BLaER1 treated with 17β-estradiol and CSF1 and Interleukin-3, amounts not matched to agents 10 nM and 100 nM (cell line): ENCODE measurements at regions not wholly inside any gene's neighbourhood (a gene's known extent, or its start where the extent isn't known, plus 50 kb on each side); places are given as distances from the start of the nearest gene placed in this dataset.
A peak's percentile ranks its signal among the peaks of the same experiment; 100 is the strongest.

Source experiments
- H3K27ac ChIP-seq, 11 experiments: shearing (Covaris generic); formaldehyde crosslinking; 2 replicates each; pipeline ENCODE4 v1.8.1; 2022
- H3K27me3 ChIP-seq, 11 experiments: shearing (Covaris generic); formaldehyde crosslinking; 2 replicates each; pipeline ENCODE4 v1.8.1; 2022
- H3K36me3 ChIP-seq, 11 experiments: shearing (Covaris generic); formaldehyde crosslinking; 2 replicates each; pipeline ENCODE4 v1.8.1; 2022
- H3K4me1 ChIP-seq, 10 experiments: shearing (Covaris generic); formaldehyde crosslinking; 2 replicates each; pipeline ENCODE4 v1.8.1; 2022
- H3K4me2 ChIP-seq, 11 experiments: shearing (Covaris generic); formaldehyde crosslinking; 2 replicates each; pipeline ENCODE4 v1.8.1; 2022
- H3K4me3 ChIP-seq, 10 experiments: shearing (Covaris generic); formaldehyde crosslinking; 2 replicates each; pipeline ENCODE4 v1.8.1; 2022
- H3K9ac ChIP-seq, 11 experiments: shearing (Covaris generic); formaldehyde crosslinking; 2 replicates each; pipeline ENCODE4 v1.8.1; 2022
- H3K9me3 ChIP-seq, 11 experiments: shearing (Covaris generic); formaldehyde crosslinking; replicated peaks in 1 of 11; 2 replicates each; pipeline ENCODE4 v1.8.1; 2022
- H4K20me1 ChIP-seq, 11 experiments: shearing (Covaris generic); formaldehyde crosslinking; 2 replicates each; pipeline ENCODE4 v1.8.1; 2022
- Cebpa-rat ChIP-seq, 11 experiments: shearing (Covaris generic); IDR thresholded peaks; 2 replicates each; pipeline ENCODE4 v1.8.1; 2022

DNA sequence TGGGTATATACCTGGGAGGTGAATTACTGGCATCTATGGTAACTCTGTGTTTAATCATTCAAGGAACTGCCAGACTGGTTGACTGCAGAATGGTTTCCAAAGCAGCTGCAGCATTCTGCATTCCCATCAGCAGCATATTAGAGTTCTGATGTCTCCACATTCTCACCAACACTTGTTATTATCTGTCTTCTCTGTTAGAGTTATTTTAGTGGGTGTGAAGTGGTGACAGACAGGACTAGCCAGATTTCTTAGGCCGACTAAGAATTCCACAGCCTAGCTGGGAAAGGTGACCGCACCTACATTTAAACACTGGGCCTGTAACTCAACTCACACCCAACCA, 110.9 kb downstream of the TMEM170B start:
- H3K27me3 ChIP-seq, result no peaks in the 10 kb centered on the region
- H3K4me1 ChIP-seq, result peaks cover 2 to 9% (median 6%) of the 10 kb centered on the region in 10 experiments; a peak in 18 of 20 replicates
- no peak overlapping the region for H3K27ac ChIP-seq
- no peak overlapping the region for H3K4me2 ChIP-seq
- H3K4me3 ChIP-seq, result no peak overlapping the region
- H4K20me1 ChIP-seq, result no peaks in the 10 kb centered on the region
- H3K9me3 ChIP-seq, result peaks cover 14 to 20% (median 18%) of the 10 kb centered on the region in 11 experiments
- H3K9ac ChIP-seq, result no peak overlapping the region
- TF ChIP-seq Cebpa-rat (IDR thresholded peaks at IDR 0.05), result no peak
- H3K36me3 ChIP-seq, result no peaks in the 10 kb centered on the region

DNA sequence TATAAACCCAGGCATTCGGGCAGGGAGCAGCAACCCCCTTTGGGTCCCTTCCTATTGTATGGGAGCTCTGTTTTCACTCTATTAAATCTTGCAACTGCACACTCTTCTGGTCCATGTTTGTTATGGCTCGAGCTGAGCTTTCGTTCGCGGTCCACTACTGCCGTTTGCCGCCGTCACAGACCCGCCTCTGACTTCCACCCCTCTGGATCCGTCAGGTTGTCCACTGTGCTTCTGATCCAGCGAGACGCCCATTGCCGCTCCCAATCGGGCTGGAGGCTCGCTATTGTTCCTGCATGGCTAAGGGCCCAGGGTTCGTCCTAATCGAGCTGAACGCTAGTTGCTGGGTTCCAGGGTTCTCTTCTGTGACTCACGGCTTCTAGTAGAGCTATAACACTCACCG, 111.3 kb downstream of the TMEM170B start:
- Histone ChIP-seq H4K20me1 (no peaks in the 10 kb centered on the region), H3K4me2 (no peak overlapping the region), H3K4me3 (no peak overlapping the region), H3K4me1 (peaks cover 7 to 14% (median 10%) of the 10 kb centered on the region in 10 experiments; a peak in 19 of 20 replicates), H3K36me3 (no peaks in the 10 kb centered on the region), H3K9ac (no peak overlapping the region), H3K27me3 (no peaks in the 10 kb centered on the region), H3K9me3 (peaks cover 14 to 20% (median 18%) of the 10 kb centered on the region in 11 experiments), H3K27ac (no peak overlapping the region)
- no peak for TF ChIP-seq Cebpa-rat (IDR thresholded peaks at IDR 0.05)

- no peak overlapping the region for H3K9ac ChIP-seq
- H3K4me1 ChIP-seq, result peaks cover 14 to 22% (median 19%) of the 10 kb centered on the region in 10 experiments
- H3K4me3 ChIP-seq, result no peak overlapping the region
- no peaks in the 10 kb centered on the region for H3K36me3 ChIP-seq
- H3K27me3 ChIP-seq, result no peaks in the 10 kb centered on the region
- no peaks in the 10 kb centered on the region for H4K20me1 ChIP-seq
- H3K9me3 ChIP-seq, result peaks cover 14 to 20% (median 18%) of the 10 kb centered on the region in 11 experiments
- no peak overlapping the region for H3K4me2 ChIP-seq
- H3K27ac ChIP-seq, result no peak overlapping the region
- TF ChIP-seq Cebpa-rat (IDR thresholded peaks at IDR 0.05), result no peak
Measured at GRCh38 chr6:11650025-11650696, 112.6 kb downstream of the TMEM170B start.

- Histone ChIP-seq H3K4me3 (no peak overlapping the region), H3K9ac (no peak overlapping the region), H3K36me3 (no peaks in the 10 kb centered on the region), H3K27ac (no peak overlapping the region), H3K27me3 (no peaks in the 10 kb centered on the region), H3K4me2 (no peak overlapping the region), H3K9me3 (peaks cover 14 to 20% (median 18%) of the 10 kb centered on the region in 11 experiments), H4K20me1 (no peaks in the 10 kb centered on the region), H3K4me1 (peaks cover 16 to 24% (median 19%) of the 10 kb centered on the region in 10 experiments)
- no peak for TF ChIP-seq Cebpa-rat (IDR thresholded peaks at IDR 0.05)
Measured at GRCh38 chr6:11650711-11651110, 113.2 kb downstream of the TMEM170B start.

DNA sequence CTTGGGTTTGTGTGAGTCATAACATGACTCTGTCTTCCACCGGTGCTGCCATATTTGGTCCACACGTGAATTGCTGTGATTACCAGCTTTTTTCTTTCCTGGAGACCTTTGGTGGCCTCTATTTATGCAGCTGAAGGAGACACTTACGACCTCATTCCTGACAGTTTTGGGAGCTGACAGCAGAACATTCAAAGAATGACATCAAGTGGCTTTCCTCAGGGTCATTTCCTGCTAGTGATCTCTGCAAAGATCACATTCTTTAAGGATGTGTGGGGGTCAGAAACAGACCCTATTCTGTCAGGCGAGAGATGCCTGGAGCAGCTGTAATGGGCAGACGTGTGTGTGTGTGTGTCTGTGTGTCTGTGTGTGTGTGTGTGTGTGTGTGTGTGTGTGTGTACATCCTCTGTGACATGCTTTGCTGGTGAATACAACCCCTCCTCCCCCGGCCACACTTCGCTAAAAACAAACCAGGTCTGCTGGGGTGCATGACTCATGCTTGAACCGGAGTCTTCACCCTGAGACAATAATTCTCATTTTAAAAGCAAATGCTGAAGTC, 115.6 kb downstream of the TMEM170B start:
- Histone ChIP-seq H3K4me2 (peak overlapping the region; percentile 24 to 68 (median 44); a peak in 18 of 22 replicates), H3K9ac (peak overlapping the region in 1 of 11 experiments; percentile 23; a peak in 1 of 22 replicates), H3K27me3 (no peaks in the 10 kb centered on the region), H3K4me1 (peaks cover 17 to 33% (median 23%) of the 10 kb centered on the region in 10 experiments), H3K27ac (no peak overlapping the region; a peak in 1 of 22 replicates), H3K36me3 (no peaks in the 10 kb centered on the region), H3K4me3 (no peak overlapping the region), H3K9me3 (peaks cover 10 to 13% (median 12%) of the 10 kb centered on the region in 11 experiments), H4K20me1 (no peaks in the 10 kb centered on the region)
- TF ChIP-seq Cebpa-rat (IDR thresholded peaks at IDR 0.05), result no peak

DNA sequence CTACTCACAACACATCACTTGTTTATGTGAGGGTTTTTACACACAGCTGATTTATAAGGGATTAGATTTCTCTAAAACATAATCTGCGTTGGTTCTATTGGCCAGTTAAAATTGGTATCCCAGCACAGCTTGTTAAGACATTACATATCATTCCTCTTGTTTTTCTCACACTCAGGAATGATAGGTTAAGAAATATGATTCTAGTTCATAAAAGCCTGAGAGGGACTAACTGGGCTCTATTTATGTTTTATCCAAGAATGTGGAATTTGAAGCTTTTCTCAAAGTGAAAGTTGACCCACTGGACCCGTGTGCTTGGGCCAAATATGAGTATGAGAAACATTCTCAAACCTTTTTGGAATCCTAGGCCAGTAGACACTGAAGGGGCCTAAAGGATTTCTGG, 117.3 kb downstream of the TMEM170B start:
- Histone ChIP-seq H3K9ac (peak overlapping the region in 2 of 11 experiments; percentile 44 to 68; a peak in 1 of 22 replicates), H3K4me3 (no peak overlapping the region), H3K4me1 (peaks cover 17 to 33% (median 23%) of the 10 kb centered on the region in 10 experiments), H3K27ac (no peak overlapping the region), H3K36me3 (no peaks in the 10 kb centered on the region), H3K27me3 (no peaks in the 10 kb centered on the region), H3K9me3 (no peaks in the 10 kb centered on the region), H3K4me2 (peak overlapping the region in 5 of 11 experiments; percentile 3 to 81 (median 39); a peak in 7 of 22 replicates), H4K20me1 (no peaks in the 10 kb centered on the region)
- no peak for TF ChIP-seq Cebpa-rat (IDR thresholded peaks at IDR 0.05)

GRCh38 chr6:11656491-11656890, 118.9 kb downstream of the TMEM170B start:
- H3K4me2 ChIP-seq, result peak overlapping the region in 3 of 11 experiments; percentile 51 to 81 (median 76); a peak in 3 of 22 replicates
- no peak overlapping the region for H3K27ac ChIP-seq
- no peak overlapping the region for H3K4me3 ChIP-seq

DNA sequence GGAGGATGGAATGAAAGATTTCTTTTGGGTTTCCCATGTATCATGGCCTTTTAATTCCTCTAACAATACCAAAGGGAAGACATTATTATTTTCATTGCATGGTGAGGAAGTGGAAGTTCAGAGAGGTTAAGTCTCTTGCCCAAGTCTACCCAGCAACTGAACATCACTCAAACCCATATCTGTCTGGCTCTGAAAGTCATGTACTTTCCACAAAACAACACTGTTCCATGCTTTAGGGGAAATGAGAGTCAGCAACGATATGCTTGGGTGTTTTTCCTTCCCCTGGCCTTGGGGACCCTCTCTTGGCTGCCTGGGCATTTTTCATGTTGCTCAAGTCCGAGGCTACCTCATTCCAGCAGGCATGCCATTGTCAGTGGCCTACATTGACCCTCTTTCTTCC, 118.8 kb downstream of the ADTRP start:
- no peak for TF ChIP-seq Cebpa-rat (IDR thresholded peaks at IDR 0.05)
- peaks cover 0 to 15% (median 4%) of the 10 kb centered on the region in 10 experiments; a peak in 8 of 20 replicates for H3K4me1 ChIP-seq
- no peak overlapping the region for H3K4me3 ChIP-seq
- no peak overlapping the region for H3K27ac ChIP-seq
- no peaks in the 10 kb centered on the region for H4K20me1 ChIP-seq
- no peak overlapping the region for H3K9ac ChIP-seq
- peaks cover 0 to 12% (median 9%) of the 10 kb centered on the region in 11 experiments; a peak in 15 of 22 replicates for H3K9me3 ChIP-seq
- no peaks in the 10 kb centered on the region for H3K27me3 ChIP-seq
- H3K4me2 ChIP-seq, result no peak overlapping the region
- H3K36me3 ChIP-seq, result no peaks in the 10 kb centered on the region

More at GRCh38 chr6:11656491-11656890, 118.9 kb downstream of the TMEM170B start:
- Histone ChIP-seq H3K4me1 (peaks cover 17 to 33% (median 23%) of the 10 kb centered on the region in 10 experiments), H4K20me1 (no peaks in the 10 kb centered on the region), H3K9me3 (no peaks in the 10 kb centered on the region), H3K36me3 (no peaks in the 10 kb centered on the region), H3K27me3 (no peaks in the 10 kb centered on the region), H3K9ac (no peak overlapping the region)
- TF ChIP-seq Cebpa-rat (IDR thresholded peaks at IDR 0.05), result no peak

DNA sequence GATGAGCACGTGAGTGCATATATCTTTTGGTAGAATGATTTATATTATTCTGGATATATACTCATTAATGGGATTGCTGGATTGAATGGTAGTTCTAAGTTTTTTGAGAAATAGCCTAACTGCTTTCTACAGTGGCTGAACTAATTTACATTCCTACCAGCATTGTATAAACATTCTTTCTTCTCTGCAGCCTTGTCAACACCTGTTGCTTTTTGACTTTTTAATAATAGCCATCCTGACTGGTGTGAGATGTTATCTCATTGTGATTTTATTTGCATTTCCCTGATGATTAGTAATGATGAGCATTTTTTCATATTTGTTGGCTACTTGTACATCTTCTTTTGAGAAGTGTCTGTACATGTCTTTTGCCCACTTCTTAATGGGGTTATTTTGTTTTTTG, 116.3 kb downstream of the ADTRP start:
- Histone ChIP-seq H3K36me3 (no peaks in the 10 kb centered on the region), H3K9me3 (peaks cover 0 to 12% (median 9%) of the 10 kb centered on the region in 11 experiments; a peak in 15 of 22 replicates), H3K4me2 (no peak overlapping the region), H3K4me1 (peaks cover 0 to 3% (median 0%) of the 10 kb centered on the region in 10 experiments; a peak in 1 of 20 replicates), H4K20me1 (no peaks in the 10 kb centered on the region), H3K27me3 (no peaks in the 10 kb centered on the region), H3K4me3 (no peak overlapping the region), H3K27ac (no peak overlapping the region), H3K9ac (no peak overlapping the region)
- TF ChIP-seq Cebpa-rat (IDR thresholded peaks at IDR 0.05), result no peak
